AG04450 (cell line): ENCODE measurements at regions not wholly inside any gene's neighbourhood (a gene's known extent, or its start where the extent isn't known, plus 50 kb on each side); places are given as distances from the start of the nearest gene placed in this dataset.

Experiments
- CTCF ChIA-PET: fragments of 300-600, 350-600 bp; formaldehyde crosslinking; extraction: SDS; loops from one replicate; lab custom pipeline; 2022; ENCODE audit warnings: antibody characterized with exemption, inconsistent platforms; lab: Charles Lee
- POLR2A ChIA-PET: fragments of 350-600 bp; formaldehyde crosslinking; extraction: SDS; loops from one replicate; lab custom pipeline; 2021; ENCODE audit warnings: antibody characterized with exemption, inconsistent platforms; lab: Yijun Ruan, JAX
- DNase-seq: peaks from one replicate; pipeline ENCODE4 v3.0.0-alpha.2; 2011; ENCODE audit warnings: low read depth, low spot score
- H3K27ac ChIP-seq: one replicate; pipeline ENCODE4 v1.5.1; 2012; ENCODE audit warnings: low read depth, low read length, control low read depth
- H3K27me3 ChIP-seq: one replicate; pipeline ENCODE4 v1.6.0; 2012; ENCODE audit warnings: low read length; ENCODE audit not compliant: control insufficient read depth, insufficient read depth
- H3K4me3 ChIP-seq: 2 replicates; pipeline ENCODE4 v1.5.1; 2011; ENCODE audit warnings: mild to moderate bottlenecking, low read depth, low read length, control low read depth
- H3K9me3 ChIP-seq: 2 replicates; pipeline ENCODE4 v1.5.1; 2012; ENCODE audit warnings: low read length; ENCODE audit not compliant: control insufficient read depth, insufficient read depth
- TF ChIP-seq, protein P1 (sequence below): IDR thresholded peaks from 2 replicates; pipeline ENCODE4 v1.5.1; 2011; ENCODE audit warnings: low read depth, low read length, control low read depth, inconsistent platforms

DNA sequence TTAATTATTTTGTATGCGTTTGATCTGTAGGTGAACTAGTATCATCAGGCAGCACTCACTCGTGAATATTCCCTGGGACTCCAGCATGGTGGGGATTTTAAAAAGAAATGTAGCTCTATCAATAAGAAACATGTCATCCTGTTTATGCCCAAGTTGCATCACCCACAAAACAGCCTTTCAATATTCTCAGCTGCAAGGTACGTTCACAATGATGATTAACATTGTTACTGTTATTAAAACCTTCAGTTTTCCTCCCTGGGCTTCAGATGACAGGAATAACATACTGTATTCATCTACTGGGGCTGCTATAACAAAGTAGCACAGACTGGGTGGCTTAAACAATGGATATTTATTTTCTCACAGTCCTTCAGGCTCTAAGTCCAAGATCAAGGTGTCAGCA, 87.9 kb upstream of the KLHL29 start:
- H3K9me3 ChIP-seq = no peaks in the 10 kb centered on the region
- no peak overlapping the region for H3K27ac ChIP-seq
- no peaks in the 10 kb centered on the region for H3K27me3 ChIP-seq
- no peak overlapping the region for H3K4me3 ChIP-seq
- DNase-seq = no peak
- CTCF ChIA-PET = interaction anchor here (0.8 kb wide), 1 partner anchor 16 kb away, joined by 3 read pairs; no protein-coding TSS in a partner anchor
- POLR2A ChIA-PET = no interaction called here
- TF ChIP-seq, protein P1, sequence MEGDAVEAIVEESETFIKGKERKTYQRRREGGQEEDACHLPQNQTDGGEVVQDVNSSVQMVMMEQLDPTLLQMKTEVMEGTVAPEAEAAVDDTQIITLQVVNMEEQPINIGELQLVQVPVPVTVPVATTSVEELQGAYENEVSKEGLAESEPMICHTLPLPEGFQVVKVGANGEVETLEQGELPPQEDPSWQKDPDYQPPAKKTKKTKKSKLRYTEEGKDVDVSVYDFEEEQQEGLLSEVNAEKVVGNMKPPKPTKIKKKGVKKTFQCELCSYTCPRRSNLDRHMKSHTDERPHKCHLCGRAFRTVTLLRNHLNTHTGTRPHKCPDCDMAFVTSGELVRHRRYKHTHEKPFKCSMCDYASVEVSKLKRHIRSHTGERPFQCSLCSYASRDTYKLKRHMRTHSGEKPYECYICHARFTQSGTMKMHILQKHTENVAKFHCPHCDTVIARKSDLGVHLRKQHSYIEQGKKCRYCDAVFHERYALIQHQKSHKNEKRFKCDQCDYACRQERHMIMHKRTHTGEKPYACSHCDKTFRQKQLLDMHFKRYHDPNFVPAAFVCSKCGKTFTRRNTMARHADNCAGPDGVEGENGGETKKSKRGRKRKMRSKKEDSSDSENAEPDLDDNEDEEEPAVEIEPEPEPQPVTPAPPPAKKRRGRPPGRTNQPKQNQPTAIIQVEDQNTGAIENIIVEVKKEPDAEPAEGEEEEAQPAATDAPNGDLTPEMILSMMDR = no peak

DNA sequence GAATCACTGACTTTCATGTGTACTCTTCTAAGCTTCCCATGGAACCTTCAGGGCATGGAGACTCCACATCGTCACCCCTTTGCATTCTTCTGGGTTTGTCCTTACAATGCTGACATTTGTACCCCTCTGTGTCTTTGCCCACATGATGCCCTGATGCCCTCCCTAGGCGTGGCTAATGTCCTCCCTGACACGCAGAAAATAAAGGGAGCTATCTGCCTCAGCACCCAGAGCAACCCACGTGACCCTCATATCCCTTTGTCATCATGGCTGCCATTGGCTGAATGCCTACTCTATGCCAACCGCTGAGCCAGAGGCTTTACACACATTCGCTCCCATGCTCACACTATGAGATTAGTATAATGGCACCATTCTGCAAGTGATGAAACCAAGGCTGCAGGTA, 86.4 kb upstream of the KLHL29 start:
- POLR2A ChIA-PET = no interaction called here
- Histone ChIP-seq H3K4me3 (no peak overlapping the region), H3K27me3 (peaks cover 3% of the 10 kb centered on the region), H3K27ac (no peak overlapping the region), H3K9me3 (no peaks in the 10 kb centered on the region)
- CTCF ChIA-PET = interaction anchor here (1.0 kb wide), 1 partner anchor 15 kb away, joined by 4 read pairs; no protein-coding TSS in a partner anchor
- TF ChIP-seq, protein P1 = no peak
- no peak for DNase-seq

DNA sequence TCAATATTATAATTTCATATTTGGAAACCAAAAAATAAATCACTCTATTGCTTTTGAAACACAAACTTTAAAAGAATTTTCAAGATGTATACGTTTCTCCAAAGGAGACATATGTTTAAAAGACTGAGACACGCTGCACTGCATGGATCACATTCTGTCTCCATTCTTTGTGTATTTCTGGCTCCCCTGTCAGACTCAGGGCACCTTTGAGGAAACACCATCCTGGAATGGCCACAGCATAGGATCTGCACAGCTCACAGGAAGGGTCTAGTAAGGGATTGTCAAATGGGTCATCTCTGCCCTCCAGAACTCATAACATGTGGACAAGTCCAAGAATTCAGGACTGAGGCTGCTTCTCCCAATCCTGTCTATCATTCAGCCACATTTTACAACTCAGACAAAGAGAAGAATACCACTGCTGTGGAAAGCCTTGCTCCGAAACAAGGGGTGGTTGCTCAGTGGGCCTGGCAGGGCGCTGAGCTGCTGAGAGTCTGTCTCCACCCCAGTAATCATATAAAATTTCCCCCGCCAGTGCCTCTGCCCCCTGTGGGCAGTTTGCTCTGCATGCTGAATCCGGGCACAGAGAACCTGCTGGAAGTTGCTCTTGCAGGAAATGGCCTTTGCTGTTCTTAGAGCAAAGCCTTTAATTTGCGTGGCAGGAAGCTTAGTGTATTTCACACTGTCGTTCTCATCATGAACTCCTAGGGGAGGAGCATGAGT, 85.3 kb upstream of the KLHL29 start:
- Histone ChIP-seq H3K27ac (no peak overlapping the region), H3K4me3 (no peak overlapping the region), H3K9me3 (no peaks in the 10 kb centered on the region), H3K27me3 (peaks cover 3% of the 10 kb centered on the region)
- TF ChIP-seq, protein P1 = no peak
- POLR2A ChIA-PET = no interaction called here
- DNase-seq = no peak
- CTCF ChIA-PET = no interaction called here

DNA sequence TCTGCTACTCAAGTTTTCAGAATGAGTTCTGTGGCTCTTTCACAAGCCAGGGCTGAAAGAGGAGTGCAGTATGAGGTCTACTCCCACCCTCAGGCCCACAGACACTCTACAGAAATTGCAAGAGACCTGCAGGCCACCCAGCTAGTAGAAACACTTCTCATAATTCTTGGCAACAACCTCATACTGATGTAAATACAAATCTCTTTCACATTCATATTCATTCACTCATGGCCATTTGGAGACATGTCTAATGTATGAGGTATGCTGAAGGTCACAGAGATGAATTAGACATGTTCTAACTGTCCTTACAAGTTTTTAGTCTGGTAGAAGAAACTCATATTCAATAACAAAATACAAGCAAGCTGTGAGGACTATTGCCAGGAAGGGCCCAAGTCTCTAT, 83.8 kb upstream of the KLHL29 start:
- H3K4me3 ChIP-seq = no peak overlapping the region
- POLR2A ChIA-PET = no interaction called here
- no peaks in the 10 kb centered on the region for H3K9me3 ChIP-seq
- TF ChIP-seq, protein P1 = no peak
- DNase-seq = no peak
- peaks cover 5% of the 10 kb centered on the region for H3K27me3 ChIP-seq
- CTCF ChIA-PET = no interaction called here
- no peak overlapping the region for H3K27ac ChIP-seq

DNA sequence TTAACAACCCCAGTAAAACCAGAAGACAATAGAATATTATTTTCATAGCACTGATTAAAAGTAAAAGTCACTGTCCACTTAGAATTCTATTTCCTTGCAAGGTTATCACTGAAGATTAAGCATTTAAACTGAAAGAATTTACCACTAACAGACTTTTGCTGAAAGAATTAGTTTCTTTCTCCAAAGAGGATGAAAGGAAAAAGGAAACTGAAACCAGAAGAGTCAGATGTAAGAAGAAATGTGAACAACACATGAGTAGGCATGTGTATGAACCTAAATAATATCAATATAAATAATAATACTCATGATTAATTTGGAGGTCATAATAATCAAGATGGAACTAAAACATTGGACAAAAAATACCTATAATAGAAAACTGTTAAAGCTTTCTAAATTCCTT, 82.4 kb upstream of the KLHL29 start:
- ChIA-PET CTCF (no interaction called here), POLR2A (no interaction called here)
- Histone ChIP-seq H3K27me3 (peaks cover 5% of the 10 kb centered on the region), H3K27ac (no peak overlapping the region), H3K4me3 (no peak overlapping the region), H3K9me3 (no peaks in the 10 kb centered on the region)
- no peak for DNase-seq
- TF ChIP-seq, protein P1 = no peak
